ENCODE measurements at regions not wholly inside any gene's neighbourhood (a gene's known extent, or its start where the extent isn't known, plus 50 kb on each side); places are given as distances from the start of the nearest gene placed in this dataset.
A peak's percentile ranks its signal among the peaks of the same experiment; 100 is the strongest.

DNA sequence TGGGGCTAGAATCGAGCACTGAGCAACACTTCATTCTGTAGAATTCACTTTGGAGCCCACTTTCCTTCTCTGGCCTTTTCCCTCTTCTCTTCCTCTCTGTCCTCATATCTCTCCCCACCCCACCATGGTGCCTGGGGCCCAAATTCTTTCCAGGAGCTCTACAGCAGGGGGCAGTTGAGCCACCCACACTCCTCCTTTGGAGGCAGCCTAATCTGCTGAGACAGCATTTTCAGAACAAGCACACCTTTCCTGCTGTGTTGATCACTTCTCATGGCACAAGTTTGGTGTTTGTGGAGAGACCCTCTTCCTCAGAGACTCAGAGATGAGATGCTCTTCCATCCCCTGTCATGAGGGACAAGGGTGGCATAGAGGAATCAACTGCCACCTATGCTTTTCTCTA, 52.0 kb upstream of the PRR23C start:
- TF ChIP-seq, protein P1, sequence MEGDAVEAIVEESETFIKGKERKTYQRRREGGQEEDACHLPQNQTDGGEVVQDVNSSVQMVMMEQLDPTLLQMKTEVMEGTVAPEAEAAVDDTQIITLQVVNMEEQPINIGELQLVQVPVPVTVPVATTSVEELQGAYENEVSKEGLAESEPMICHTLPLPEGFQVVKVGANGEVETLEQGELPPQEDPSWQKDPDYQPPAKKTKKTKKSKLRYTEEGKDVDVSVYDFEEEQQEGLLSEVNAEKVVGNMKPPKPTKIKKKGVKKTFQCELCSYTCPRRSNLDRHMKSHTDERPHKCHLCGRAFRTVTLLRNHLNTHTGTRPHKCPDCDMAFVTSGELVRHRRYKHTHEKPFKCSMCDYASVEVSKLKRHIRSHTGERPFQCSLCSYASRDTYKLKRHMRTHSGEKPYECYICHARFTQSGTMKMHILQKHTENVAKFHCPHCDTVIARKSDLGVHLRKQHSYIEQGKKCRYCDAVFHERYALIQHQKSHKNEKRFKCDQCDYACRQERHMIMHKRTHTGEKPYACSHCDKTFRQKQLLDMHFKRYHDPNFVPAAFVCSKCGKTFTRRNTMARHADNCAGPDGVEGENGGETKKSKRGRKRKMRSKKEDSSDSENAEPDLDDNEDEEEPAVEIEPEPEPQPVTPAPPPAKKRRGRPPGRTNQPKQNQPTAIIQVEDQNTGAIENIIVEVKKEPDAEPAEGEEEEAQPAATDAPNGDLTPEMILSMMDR (IDR thresholded peaks at IDR 0.05 in 2 of 3, conservative IDR thresholded peaks at IDR 0.05 in 1 of 3; ENCODE audit: insufficient read depth in 2 of 3, low read depth in 1 of 3, low read length in 3 of 3) = peak in 2 of 3 experiments; percentile 9 to 23; a peak in 1 of 6 replicates
- TF ChIP-seq ZNF384 (IDR thresholded peaks at IDR 0.05; ENCODE audit: low read depth, low read length) (no peak), SRSF1 (IDR thresholded peaks at IDR 0.05; ENCODE audit: low read depth, low read length) (no peak), ZNF121 (CRISPR knock-in tag; conservative IDR thresholded peaks at IDR 0.05) (no peak), FOXP1 (CRISPR knock-in tag; IDR thresholded peaks at IDR 0.05) (no peak), ZFX (CRISPR knock-in tag; IDR thresholded peaks at IDR 0.05) (no peak), GATA2 (CRISPR knock-in tag; IDR thresholded peaks at IDR 0.05) (no peak)
- TF ChIP-seq, protein P2, sequence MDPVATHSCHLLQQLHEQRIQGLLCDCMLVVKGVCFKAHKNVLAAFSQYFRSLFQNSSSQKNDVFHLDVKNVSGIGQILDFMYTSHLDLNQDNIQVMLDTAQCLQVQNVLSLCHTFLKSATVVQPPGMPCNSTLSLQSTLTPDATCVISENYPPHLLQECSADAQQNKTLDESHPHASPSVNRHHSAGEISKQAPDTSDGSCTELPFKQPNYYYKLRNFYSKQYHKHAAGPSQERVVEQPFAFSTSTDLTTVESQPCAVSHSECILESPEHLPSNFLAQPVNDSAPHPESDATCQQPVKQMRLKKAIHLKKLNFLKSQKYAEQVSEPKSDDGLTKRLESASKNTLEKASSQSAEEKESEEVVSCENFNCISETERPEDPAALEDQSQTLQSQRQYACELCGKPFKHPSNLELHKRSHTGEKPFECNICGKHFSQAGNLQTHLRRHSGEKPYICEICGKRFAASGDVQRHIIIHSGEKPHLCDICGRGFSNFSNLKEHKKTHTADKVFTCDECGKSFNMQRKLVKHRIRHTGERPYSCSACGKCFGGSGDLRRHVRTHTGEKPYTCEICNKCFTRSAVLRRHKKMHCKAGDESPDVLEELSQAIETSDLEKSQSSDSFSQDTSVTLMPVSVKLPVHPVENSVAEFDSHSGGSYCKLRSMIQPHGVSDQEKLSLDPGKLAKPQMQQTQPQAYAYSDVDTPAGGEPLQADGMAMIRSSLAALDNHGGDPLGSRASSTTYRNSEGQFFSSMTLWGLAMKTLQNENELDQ (CRISPR knock-in tag; IDR thresholded peaks at IDR 0.05; ENCODE audit: borderline replicate concordance) = no peak
- TF ChIP-seq, protein P3, sequence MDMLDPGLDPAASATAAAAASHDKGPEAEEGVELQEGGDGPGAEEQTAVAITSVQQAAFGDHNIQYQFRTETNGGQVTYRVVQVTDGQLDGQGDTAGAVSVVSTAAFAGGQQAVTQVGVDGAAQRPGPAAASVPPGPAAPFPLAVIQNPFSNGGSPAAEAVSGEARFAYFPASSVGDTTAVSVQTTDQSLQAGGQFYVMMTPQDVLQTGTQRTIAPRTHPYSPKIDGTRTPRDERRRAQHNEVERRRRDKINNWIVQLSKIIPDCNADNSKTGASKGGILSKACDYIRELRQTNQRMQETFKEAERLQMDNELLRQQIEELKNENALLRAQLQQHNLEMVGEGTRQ (CRISPR knock-in tag; IDR thresholded peaks at IDR 0.05) = no peak
- TF ChIP-seq, protein P4, sequence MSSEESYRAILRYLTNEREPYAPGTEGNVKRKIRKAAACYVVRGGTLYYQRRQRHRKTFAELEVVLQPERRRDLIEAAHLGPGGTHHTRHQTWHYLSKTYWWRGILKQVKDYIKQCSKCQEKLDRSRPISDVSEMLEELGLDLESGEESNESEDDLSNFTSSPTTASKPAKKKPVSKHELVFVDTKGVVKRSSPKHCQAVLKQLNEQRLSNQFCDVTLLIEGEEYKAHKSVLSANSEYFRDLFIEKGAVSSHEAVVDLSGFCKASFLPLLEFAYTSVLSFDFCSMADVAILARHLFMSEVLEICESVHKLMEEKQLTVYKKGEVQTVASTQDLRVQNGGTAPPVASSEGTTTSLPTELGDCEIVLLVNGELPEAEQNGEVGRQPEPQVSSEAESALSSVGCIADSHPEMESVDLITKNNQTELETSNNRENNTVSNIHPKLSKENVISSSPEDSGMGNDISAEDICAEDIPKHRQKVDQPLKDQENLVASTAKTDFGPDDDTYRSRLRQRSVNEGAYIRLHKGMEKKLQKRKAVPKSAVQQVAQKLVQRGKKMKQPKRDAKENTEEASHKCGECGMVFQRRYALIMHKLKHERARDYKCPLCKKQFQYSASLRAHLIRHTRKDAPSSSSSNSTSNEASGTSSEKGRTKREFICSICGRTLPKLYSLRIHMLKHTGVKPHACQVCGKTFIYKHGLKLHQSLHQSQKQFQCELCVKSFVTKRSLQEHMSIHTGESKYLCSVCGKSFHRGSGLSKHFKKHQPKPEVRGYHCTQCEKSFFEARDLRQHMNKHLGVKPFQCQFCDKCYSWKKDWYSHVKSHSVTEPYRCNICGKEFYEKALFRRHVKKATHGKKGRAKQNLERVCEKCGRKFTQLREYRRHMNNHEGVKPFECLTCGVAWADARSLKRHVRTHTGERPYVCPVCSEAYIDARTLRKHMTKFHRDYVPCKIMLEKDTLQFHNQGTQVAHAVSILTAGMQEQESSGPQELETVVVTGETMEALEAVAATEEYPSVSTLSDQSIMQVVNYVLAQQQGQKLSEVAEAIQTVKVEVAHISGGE (CRISPR knock-in tag; IDR thresholded peaks at IDR 0.05) = no peak
